ENCODE measurements at regions not wholly inside any gene's neighbourhood (a gene's known extent, or its start where the extent isn't known, plus 50 kb on each side); places are given as distances from the start of the nearest gene placed in this dataset.

DNA sequence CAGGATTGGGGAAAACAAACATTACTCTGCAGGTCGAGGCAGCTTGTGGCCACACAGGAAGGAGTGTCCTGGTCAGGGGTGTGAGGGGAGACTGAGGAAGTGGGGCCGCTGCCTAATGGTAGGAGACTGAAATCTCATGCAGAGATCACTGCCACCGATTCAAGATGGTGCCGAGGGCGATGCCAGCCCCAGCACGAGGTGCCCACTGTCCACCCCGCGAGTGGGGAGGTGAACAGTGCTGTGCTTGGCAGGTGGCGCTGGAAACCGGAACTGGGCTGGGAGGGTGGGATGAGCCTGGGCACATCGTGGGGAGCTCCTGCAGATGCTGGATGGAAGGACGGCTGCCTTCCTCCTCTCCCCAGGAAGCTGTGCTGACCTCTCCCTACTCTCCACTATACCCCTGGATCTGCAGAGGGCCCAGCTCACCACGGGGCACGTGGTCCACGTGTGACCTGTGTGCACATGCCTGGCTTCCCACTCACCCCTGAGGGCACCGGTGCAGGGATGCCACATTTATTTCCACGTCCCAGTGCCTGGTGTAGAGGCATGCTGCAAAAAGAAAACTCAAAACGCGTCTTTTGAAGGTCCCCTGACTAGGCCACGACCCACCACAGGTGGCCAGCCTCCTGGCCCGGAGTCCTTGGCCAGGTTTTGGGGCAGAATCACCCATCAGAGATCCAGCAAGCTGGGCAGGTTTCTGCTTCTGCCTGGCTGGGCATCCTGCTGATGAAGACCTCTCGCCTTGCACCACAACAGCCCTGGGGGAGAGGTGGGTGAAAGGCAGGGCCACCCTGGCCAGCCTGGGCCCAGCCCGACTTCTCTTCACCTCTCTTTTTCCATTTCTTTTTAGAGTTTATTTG is 71.7 kb upstream of the FCN1 start:
- no peaks in the 10 kb centered on the region for H4K20me1 ChIP-seq (ENCODE audit: insufficient read depth)
- CTCF ChIA-PET = no interaction called here
- H3K27ac ChIP-seq (ENCODE audit: low read depth, low read length) = no peak overlapping the region
- H3K9ac ChIP-seq (ENCODE audit: low read length) = no peak overlapping the region
- intact Hi-C loops (cut with micrococcal nuclease) = loop anchor here (10.0 kb wide), 1 partner anchor 295 kb away; no protein-coding TSS in a partner anchor
- H3K27me3 ChIP-seq (ENCODE audit: insufficient read depth, low read length) = peaks cover 5% of the 10 kb centered on the region; the same call in 1 of the 2 replicates
- TF ChIP-seq SRF (IDR thresholded peaks at IDR 0.05; ENCODE audit: low read depth) (no peak), POLR2AphosphoS5 (IDR thresholded peaks at IDR 0.05; ENCODE audit: low read depth, low read length) (no peak), EGR1 (IDR thresholded peaks at IDR 0.05; ENCODE audit: low read depth) (no peak), ELF1 (IDR thresholded peaks at IDR 0.05; ENCODE audit: borderline replicate concordance, low read depth) (no peak), ZNF274 (IDR thresholded peaks at IDR 0.05; ENCODE audit: low read depth, low read length) (no peak), ZFX (IDR thresholded peaks at IDR 0.05) (no peak)
- no peak for DNase-seq (ENCODE audit: low read depth, low spot score)
- no peak overlapping the region for H3K4me3 ChIP-seq (replicated peaks in 1 of 2; ENCODE audit: low read depth in 1 of 2, low read length in 2 of 2)
- POLR2A ChIA-PET = no interaction called here
- no peaks in the 10 kb centered on the region for H3K9me3 ChIP-seq (ENCODE audit: control insufficient read depth in 1 of 2, insufficient read depth in 1 of 2, low read depth in 1 of 2, low read length in 2 of 2)
- H3K4me2 ChIP-seq (ENCODE audit: low read length) = no peak overlapping the region
- no peaks in the 10 kb centered on the region for H3K79me2 ChIP-seq (ENCODE audit: insufficient read depth, low read length)
- H3K36me3 ChIP-seq (ENCODE audit: control insufficient read depth in 1 of 2, insufficient read depth in 2 of 2, low read length in 2 of 2) = no peaks in the 10 kb centered on the region
- RAD21 ChIA-PET (ENCODE audit: low non-redundant PET in 1 of 2, low total read pairs in 2 of 2, uncharacterized antibody in 2 of 2, unreplicated experiment in 2 of 2) = no interaction called here
- no peaks in the 10 kb centered on the region for H3K4me1 ChIP-seq (ENCODE audit: control insufficient read depth in 1 of 2, insufficient read depth in 2 of 2, low read length in 2 of 2)
- BruUV-seq (replicated peaks) = no TSS peak
- H2AFZ ChIP-seq (ENCODE audit: low read depth, low read length, poor library complexity, severe bottlenecking) = no peak overlapping the region
- H3K9me2 ChIP-seq (ENCODE audit: insufficient read depth) = no peaks in the 10 kb centered on the region
- no peak for ATAC-seq

DNA sequence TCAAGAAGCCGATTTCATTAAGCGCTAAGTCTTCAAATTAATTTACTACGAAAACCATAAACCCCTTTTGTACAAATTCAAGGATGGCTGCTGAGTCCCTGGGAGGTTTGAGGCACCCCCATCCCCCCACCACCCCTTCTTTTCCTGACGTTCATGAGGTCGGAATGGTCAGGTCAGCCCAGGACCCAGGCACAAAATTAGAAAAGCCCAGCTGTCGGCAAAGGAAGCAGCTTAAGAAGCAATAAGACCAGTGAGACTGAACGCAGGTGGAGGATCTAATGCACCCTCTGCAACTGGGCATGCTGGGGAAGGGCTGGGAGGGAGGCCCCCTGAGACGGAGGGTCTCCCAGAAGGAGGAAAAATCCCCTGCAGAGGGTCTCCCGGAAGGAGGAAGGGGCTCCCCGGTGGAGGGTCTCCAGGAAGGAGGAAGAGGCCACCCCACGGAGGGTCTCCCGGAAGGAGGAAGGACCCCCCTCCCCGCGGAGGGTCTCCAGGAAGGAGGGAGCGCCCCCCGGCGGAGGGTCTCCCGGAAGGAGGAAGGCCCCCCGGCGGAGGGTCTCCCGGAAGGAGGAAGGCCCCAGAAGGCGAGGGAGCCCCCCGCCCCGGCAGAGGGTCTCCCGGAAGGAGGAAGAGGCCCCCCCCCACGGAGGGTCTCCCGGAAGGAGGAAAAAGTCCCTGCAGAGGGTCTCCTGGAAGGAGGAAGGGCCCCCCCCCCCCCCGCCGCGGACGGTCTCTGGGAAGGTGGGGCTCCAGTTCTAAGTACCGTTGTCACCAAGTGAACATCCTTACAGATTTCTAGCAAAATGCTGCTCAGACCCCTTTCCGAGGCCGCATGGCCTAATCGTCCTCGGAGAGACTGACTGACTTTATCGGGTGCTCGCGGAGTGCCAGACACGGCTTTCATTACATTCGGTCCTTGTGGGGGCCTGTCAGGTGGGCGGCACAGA is 74.4 kb upstream of the FCN1 start:
- no peak overlapping the region for H3K4me3 ChIP-seq (replicated peaks in 1 of 2; ENCODE audit: low read depth in 1 of 2, low read length in 2 of 2)
- POLR2A ChIA-PET = no interaction called here
- RAD21 ChIA-PET (ENCODE audit: low non-redundant PET in 1 of 2, low total read pairs in 2 of 2, uncharacterized antibody in 2 of 2, unreplicated experiment in 2 of 2) = no interaction called here
- no peaks in the 10 kb centered on the region for H3K9me2 ChIP-seq (ENCODE audit: insufficient read depth)
- H3K79me2 ChIP-seq (ENCODE audit: insufficient read depth, low read length) = no peaks in the 10 kb centered on the region
- intact Hi-C loops (cut with micrococcal nuclease) = no loop called here
- no peak overlapping the region for H3K27ac ChIP-seq (ENCODE audit: low read depth, low read length)
- ATAC-seq (no peak), DNase-seq (ENCODE audit: low read depth, low spot score) (no peak)
- H3K27me3 ChIP-seq (ENCODE audit: insufficient read depth, low read length) = no peaks in the 10 kb centered on the region; the same call in none of the 2 replicates
- CTCF ChIA-PET = no interaction called here
- no peak overlapping the region for H2AFZ ChIP-seq (ENCODE audit: low read depth, low read length, poor library complexity, severe bottlenecking)
- H3K4me2 ChIP-seq (ENCODE audit: low read length) = no peak overlapping the region
- no peaks in the 10 kb centered on the region for H4K20me1 ChIP-seq (ENCODE audit: insufficient read depth)
- H3K4me1 ChIP-seq (ENCODE audit: control insufficient read depth in 1 of 2, insufficient read depth in 2 of 2, low read length in 2 of 2) = no peaks in the 10 kb centered on the region
- H3K36me3 ChIP-seq (ENCODE audit: control insufficient read depth in 1 of 2, insufficient read depth in 2 of 2, low read length in 2 of 2) = no peaks in the 10 kb centered on the region
- H3K9me3 ChIP-seq (ENCODE audit: control insufficient read depth in 1 of 2, insufficient read depth in 1 of 2, low read depth in 1 of 2, low read length in 2 of 2) = no peaks in the 10 kb centered on the region
- H3K9ac ChIP-seq (ENCODE audit: low read length) = no peak overlapping the region
- no TSS peak for BruUV-seq (replicated peaks)
- TF ChIP-seq SIN3A (IDR thresholded peaks at IDR 0.05; ENCODE audit: low read depth) (no peak), EZH2 (IDR thresholded peaks at IDR 0.05) (no peak), SRF (IDR thresholded peaks at IDR 0.05; ENCODE audit: low read depth) (no peak), CBX3 (IDR thresholded peaks at IDR 0.05; ENCODE audit: low read depth) (no peak)
- TF ChIP-seq, protein P1, sequence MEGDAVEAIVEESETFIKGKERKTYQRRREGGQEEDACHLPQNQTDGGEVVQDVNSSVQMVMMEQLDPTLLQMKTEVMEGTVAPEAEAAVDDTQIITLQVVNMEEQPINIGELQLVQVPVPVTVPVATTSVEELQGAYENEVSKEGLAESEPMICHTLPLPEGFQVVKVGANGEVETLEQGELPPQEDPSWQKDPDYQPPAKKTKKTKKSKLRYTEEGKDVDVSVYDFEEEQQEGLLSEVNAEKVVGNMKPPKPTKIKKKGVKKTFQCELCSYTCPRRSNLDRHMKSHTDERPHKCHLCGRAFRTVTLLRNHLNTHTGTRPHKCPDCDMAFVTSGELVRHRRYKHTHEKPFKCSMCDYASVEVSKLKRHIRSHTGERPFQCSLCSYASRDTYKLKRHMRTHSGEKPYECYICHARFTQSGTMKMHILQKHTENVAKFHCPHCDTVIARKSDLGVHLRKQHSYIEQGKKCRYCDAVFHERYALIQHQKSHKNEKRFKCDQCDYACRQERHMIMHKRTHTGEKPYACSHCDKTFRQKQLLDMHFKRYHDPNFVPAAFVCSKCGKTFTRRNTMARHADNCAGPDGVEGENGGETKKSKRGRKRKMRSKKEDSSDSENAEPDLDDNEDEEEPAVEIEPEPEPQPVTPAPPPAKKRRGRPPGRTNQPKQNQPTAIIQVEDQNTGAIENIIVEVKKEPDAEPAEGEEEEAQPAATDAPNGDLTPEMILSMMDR (IDR thresholded peaks at IDR 0.05 in 2 of 3, conservative IDR thresholded peaks at IDR 0.05 in 1 of 3; ENCODE audit: borderline replicate concordance in 1 of 3, insufficient read depth in 1 of 3, low read depth in 2 of 3, low read length in 2 of 3) = no peak
- TF ChIP-seq, protein P2, sequence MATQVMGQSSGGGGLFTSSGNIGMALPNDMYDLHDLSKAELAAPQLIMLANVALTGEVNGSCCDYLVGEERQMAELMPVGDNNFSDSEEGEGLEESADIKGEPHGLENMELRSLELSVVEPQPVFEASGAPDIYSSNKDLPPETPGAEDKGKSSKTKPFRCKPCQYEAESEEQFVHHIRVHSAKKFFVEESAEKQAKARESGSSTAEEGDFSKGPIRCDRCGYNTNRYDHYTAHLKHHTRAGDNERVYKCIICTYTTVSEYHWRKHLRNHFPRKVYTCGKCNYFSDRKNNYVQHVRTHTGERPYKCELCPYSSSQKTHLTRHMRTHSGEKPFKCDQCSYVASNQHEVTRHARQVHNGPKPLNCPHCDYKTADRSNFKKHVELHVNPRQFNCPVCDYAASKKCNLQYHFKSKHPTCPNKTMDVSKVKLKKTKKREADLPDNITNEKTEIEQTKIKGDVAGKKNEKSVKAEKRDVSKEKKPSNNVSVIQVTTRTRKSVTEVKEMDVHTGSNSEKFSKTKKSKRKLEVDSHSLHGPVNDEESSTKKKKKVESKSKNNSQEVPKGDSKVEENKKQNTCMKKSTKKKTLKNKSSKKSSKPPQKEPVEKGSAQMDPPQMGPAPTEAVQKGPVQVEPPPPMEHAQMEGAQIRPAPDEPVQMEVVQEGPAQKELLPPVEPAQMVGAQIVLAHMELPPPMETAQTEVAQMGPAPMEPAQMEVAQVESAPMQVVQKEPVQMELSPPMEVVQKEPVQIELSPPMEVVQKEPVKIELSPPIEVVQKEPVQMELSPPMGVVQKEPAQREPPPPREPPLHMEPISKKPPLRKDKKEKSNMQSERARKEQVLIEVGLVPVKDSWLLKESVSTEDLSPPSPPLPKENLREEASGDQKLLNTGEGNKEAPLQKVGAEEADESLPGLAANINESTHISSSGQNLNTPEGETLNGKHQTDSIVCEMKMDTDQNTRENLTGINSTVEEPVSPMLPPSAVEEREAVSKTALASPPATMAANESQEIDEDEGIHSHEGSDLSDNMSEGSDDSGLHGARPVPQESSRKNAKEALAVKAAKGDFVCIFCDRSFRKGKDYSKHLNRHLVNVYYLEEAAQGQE (IDR thresholded peaks at IDR 0.05; ENCODE audit: low read depth) = no peak
- TF ChIP-seq, protein P3, sequence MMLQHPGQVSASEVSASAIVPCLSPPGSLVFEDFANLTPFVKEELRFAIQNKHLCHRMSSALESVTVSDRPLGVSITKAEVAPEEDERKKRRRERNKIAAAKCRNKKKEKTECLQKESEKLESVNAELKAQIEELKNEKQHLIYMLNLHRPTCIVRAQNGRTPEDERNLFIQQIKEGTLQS (IDR thresholded peaks at IDR 0.05) = no peak

Measured in HCT116 (cell line).